Neural cell (in vitro differentiated cells): ENCODE measurements at regions not wholly inside any gene's neighbourhood (a gene's known extent, or its start where the extent isn't known, plus 50 kb on each side); places are given as distances from the start of the nearest gene placed in this dataset.

Experiments used
- H2AFZ ChIP-seq: fragments of 200-600, 300-800 bp; sonication (generic), shearing (Covaris generic); 2 replicates; pipeline ENCODE4 v1.6.0; 2014; ENCODE audit warnings: low read depth, mild to moderate bottlenecking, antibody characterized with exemption, low read length, moderate library complexity
- H3F3A ChIP-seq: fragments of 200-600 bp; shearing (Covaris generic); 2 replicates; pipeline ENCODE4 v1.6.1; 2016; ENCODE audit warnings: mild to moderate bottlenecking, moderate library complexity, mixed read lengths, antibody characterized with exemption, low read length; ENCODE audit not compliant: insufficient read depth, poor library complexity, severe bottlenecking
- H3K27ac ChIP-seq: fragments of 200-600, 300-800 bp; sonication (generic), shearing (Covaris generic); 2 replicates; pipeline ENCODE4 v1.5.1; 2014; ENCODE audit warnings: mild to moderate bottlenecking, low read length, moderate library complexity
- H3K27me3 ChIP-seq: fragments of 300-800, 200-600 bp; sonication (generic), shearing (Covaris generic); 2 replicates; pipeline ENCODE4 v1.6.0; 2014; ENCODE audit warnings: mild to moderate bottlenecking, low read depth, low read length, moderate library complexity; ENCODE audit not compliant: insufficient read depth
- H3K36me3 ChIP-seq: fragments of 300-800, 200-600 bp; sonication (generic), shearing (Covaris generic); 2 replicates; pipeline ENCODE4 v1.5.1; 2014; ENCODE audit warnings: mild to moderate bottlenecking, antibody characterized with exemption, low read length, moderate library complexity; ENCODE audit not compliant: insufficient read depth
- H3K4me2 ChIP-seq: fragments of 300-800, 200-600 bp; sonication (generic), shearing (Covaris generic); 2 replicates; pipeline ENCODE4 v1.6.0; 2014; ENCODE audit warnings: mild to moderate bottlenecking, low read length
- H3K4me3 ChIP-seq: fragments of 300-800, 200-600 bp; sonication (generic), shearing (Covaris generic); 2 replicates; pipeline ENCODE4 v1.5.1; 2014; ENCODE audit warnings: mild to moderate bottlenecking, low read length, moderate library complexity
- H3K79me2 ChIP-seq: fragments of 200-600 bp; shearing (Covaris generic); replicated peaks from 2 replicates; pipeline ENCODE4 v1.6.0; 2014; ENCODE audit warnings: mild to moderate bottlenecking, low read length, moderate library complexity; ENCODE audit not compliant: insufficient read depth
- H3K9ac ChIP-seq: fragments of 300-800, 200-600 bp; sonication (generic), shearing (Covaris generic); 2 replicates; pipeline ENCODE4 v1.6.1; 2016; ENCODE audit warnings: mild to moderate bottlenecking, low read length, mixed read lengths
- H3K9me2 ChIP-seq: fragments of 200-600 bp; shearing (Covaris generic); 2 replicates; pipeline ENCODE4 v1.6.1; 2016; ENCODE audit warnings: mild to moderate bottlenecking, low read length, mixed read lengths; ENCODE audit not compliant: insufficient read depth
- H3K9me3 ChIP-seq: fragments of 200-600, 300-800 bp; sonication (generic), shearing (Covaris generic); 2 replicates; pipeline ENCODE4 v1.6.1; 2016; ENCODE audit warnings: mild to moderate bottlenecking, mixed run types, low read length, moderate library complexity, mixed read lengths
- H4K20me1 ChIP-seq: fragments of 200-600 bp; shearing (Covaris generic); 2 replicates; pipeline ENCODE4 v1.6.1; 2016; ENCODE audit warnings: mild to moderate bottlenecking, mixed run types; ENCODE audit not compliant: insufficient read depth
- EP300 ChIP-seq: fragments of 450-650 bp; conservative IDR thresholded peaks from 2 replicates; pipeline ENCODE4 v1.6.1; 2014; ENCODE audit warnings: antibody characterized with exemption, mild to moderate bottlenecking, moderate library complexity; ENCODE audit not compliant: poor library complexity, severe bottlenecking
- EZH2 ChIP-seq: fragments of 200-600, 300-800 bp; shearing (Covaris generic), sonication (generic); IDR thresholded peaks from 2 replicates; pipeline ENCODE4 v1.6.1; 2014; ENCODE audit warnings: antibody characterized with exemption, low read length, borderline replicate concordance, mild to moderate bottlenecking; ENCODE audit not compliant: insufficient read depth, poor library complexity, severe bottlenecking
- MXI1 ChIP-seq: fragments of 450-650 bp; conservative IDR thresholded peaks from 2 replicates; pipeline ENCODE4 v1.6.1; 2014; ENCODE audit warnings: antibody characterized with exemption, mild to moderate bottlenecking; ENCODE audit not compliant: poor library complexity, severe bottlenecking
- POLR2AphosphoS5 ChIP-seq: IDR thresholded peaks from 2 replicates; pipeline ENCODE4 v1.6.1; 2012
- RAD21 ChIP-seq: fragments of 450-650 bp; conservative IDR thresholded peaks from 2 replicates; pipeline ENCODE4 v1.6.1; 2014; ENCODE audit warnings: antibody characterized with exemption, mild to moderate bottlenecking, moderate library complexity
- SMC3 ChIP-seq: fragments of 450-650 bp; conservative IDR thresholded peaks from 2 replicates; pipeline ENCODE4 v1.6.1; 2014; ENCODE audit warnings: antibody characterized with exemption, mild to moderate bottlenecking, moderate library complexity; ENCODE audit not compliant: poor library complexity
- TAF1 ChIP-seq: IDR thresholded peaks from 2 replicates; pipeline ENCODE4 v1.6.1; 2012; ENCODE audit warnings: low read depth
- TF ChIP-seq, protein P1 (sequence below): fragments of 450-650 bp; IDR thresholded peaks from 2 replicates; pipeline ENCODE4 v1.5.1; 2014; ENCODE audit warnings: antibody characterized with exemption, mild to moderate bottlenecking, moderate library complexity; ENCODE audit not compliant: poor library complexity, severe bottlenecking
- TF ChIP-seq, protein P2 (sequence below): IDR thresholded peaks from 2 replicates; pipeline ENCODE4 v1.6.1; 2012; ENCODE audit warnings: borderline replicate concordance

GRCh38 chr11:134686460-134687061 is 274.5 kb upstream of the B3GAT1 start:
- no peaks in the 10 kb centered on the region for H3F3A ChIP-seq
- no peaks in the 10 kb centered on the region for H3K79me2 ChIP-seq
- peak overlapping the region; percentile 11 for H3K4me3 ChIP-seq
- no peaks in the 10 kb centered on the region for H3K36me3 ChIP-seq
- H2AFZ ChIP-seq: no peak overlapping the region
- no peak overlapping the region for H3K4me2 ChIP-seq
- peak overlapping the region; percentile 28 for H3K27ac ChIP-seq
- peak overlapping the region; percentile 21 for H3K9ac ChIP-seq
- no peaks in the 10 kb centered on the region for H3K9me2 ChIP-seq
- no peaks in the 10 kb centered on the region for H4K20me1 ChIP-seq
- H3K27me3 ChIP-seq: no peaks in the 10 kb centered on the region
- H3K9me3 ChIP-seq: no peaks in the 10 kb centered on the region
- no peak for TF ChIP-seq SMC3
- no peak for TF ChIP-seq EZH2
- TF ChIP-seq EP300: no peak
- TF ChIP-seq TAF1: no peak
- no peak for TF ChIP-seq RAD21
- TF ChIP-seq POLR2AphosphoS5: no peak
- no peak for TF ChIP-seq MXI1
- TF ChIP-seq, protein P1, sequence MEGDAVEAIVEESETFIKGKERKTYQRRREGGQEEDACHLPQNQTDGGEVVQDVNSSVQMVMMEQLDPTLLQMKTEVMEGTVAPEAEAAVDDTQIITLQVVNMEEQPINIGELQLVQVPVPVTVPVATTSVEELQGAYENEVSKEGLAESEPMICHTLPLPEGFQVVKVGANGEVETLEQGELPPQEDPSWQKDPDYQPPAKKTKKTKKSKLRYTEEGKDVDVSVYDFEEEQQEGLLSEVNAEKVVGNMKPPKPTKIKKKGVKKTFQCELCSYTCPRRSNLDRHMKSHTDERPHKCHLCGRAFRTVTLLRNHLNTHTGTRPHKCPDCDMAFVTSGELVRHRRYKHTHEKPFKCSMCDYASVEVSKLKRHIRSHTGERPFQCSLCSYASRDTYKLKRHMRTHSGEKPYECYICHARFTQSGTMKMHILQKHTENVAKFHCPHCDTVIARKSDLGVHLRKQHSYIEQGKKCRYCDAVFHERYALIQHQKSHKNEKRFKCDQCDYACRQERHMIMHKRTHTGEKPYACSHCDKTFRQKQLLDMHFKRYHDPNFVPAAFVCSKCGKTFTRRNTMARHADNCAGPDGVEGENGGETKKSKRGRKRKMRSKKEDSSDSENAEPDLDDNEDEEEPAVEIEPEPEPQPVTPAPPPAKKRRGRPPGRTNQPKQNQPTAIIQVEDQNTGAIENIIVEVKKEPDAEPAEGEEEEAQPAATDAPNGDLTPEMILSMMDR: no peak

- no peaks in the 10 kb centered on the region for H4K20me1 ChIP-seq
- no peaks in the 10 kb centered on the region for H3K36me3 ChIP-seq
- H3K4me2 ChIP-seq: no peak overlapping the region
- H3K79me2 ChIP-seq: no peaks in the 10 kb centered on the region
- H3K27me3 ChIP-seq: no peaks in the 10 kb centered on the region
- H2AFZ ChIP-seq: no peak overlapping the region
- peak overlapping the region; percentile 21 for H3K9ac ChIP-seq
- peak overlapping the region; percentile 28 for H3K27ac ChIP-seq
- peak overlapping the region; percentile 11 for H3K4me3 ChIP-seq
- H3F3A ChIP-seq: no peaks in the 10 kb centered on the region
- TF ChIP-seq, protein P1: no peak
- TF ChIP-seq EP300 (peak; percentile 46), POLR2AphosphoS5 (no peak)
- TF ChIP-seq, protein P2, sequence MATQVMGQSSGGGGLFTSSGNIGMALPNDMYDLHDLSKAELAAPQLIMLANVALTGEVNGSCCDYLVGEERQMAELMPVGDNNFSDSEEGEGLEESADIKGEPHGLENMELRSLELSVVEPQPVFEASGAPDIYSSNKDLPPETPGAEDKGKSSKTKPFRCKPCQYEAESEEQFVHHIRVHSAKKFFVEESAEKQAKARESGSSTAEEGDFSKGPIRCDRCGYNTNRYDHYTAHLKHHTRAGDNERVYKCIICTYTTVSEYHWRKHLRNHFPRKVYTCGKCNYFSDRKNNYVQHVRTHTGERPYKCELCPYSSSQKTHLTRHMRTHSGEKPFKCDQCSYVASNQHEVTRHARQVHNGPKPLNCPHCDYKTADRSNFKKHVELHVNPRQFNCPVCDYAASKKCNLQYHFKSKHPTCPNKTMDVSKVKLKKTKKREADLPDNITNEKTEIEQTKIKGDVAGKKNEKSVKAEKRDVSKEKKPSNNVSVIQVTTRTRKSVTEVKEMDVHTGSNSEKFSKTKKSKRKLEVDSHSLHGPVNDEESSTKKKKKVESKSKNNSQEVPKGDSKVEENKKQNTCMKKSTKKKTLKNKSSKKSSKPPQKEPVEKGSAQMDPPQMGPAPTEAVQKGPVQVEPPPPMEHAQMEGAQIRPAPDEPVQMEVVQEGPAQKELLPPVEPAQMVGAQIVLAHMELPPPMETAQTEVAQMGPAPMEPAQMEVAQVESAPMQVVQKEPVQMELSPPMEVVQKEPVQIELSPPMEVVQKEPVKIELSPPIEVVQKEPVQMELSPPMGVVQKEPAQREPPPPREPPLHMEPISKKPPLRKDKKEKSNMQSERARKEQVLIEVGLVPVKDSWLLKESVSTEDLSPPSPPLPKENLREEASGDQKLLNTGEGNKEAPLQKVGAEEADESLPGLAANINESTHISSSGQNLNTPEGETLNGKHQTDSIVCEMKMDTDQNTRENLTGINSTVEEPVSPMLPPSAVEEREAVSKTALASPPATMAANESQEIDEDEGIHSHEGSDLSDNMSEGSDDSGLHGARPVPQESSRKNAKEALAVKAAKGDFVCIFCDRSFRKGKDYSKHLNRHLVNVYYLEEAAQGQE: peak; percentile 93
- no peaks in the 10 kb centered on the region for H3K9me3 ChIP-seq
- H3K9me2 ChIP-seq: no peaks in the 10 kb centered on the region
These were observed 273.8 kb upstream of the B3GAT1 start for GRCh38 chr11:134685793-134686380.
